Common myeloid progenitor, CD34-positive (primary cell): ENCODE measurements at regions not wholly inside any gene's neighbourhood (a gene's known extent, or its start where the extent isn't known, plus 50 kb on each side); places are given as distances from the start of the nearest gene placed in this dataset.

Source experiments
- CTCF ChIA-PET: fragments of 350-600 bp; sonication (Branson Sonifier 250); formaldehyde crosslinking; loops from one replicate; lab custom pipeline; 2021; ENCODE audit warnings: antibody characterized with exemption; lab: Charles Lee
- POLR2A ChIA-PET: fragments of 350-600 bp; sonication (Branson Sonifier 250); formaldehyde crosslinking; loops from one replicate; lab custom pipeline; 2021; ENCODE audit warnings: antibody characterized with exemption; lab: Charles Lee
- DNase-seq, 3 donors: peaks; one replicate each; pipeline versions ENCODE4 v3.0.0 to v3.0.0-alpha.2; 2013
- H3K27ac ChIP-seq, 2 experiments: 1 replicate in 1 of 2; 2 replicates in 1 of 2; pipeline ENCODE4 v1.7.0; 2013; ENCODE audit warnings: inconsistent platforms in 2 of 2, low read length in 2 of 2, mild to moderate bottlenecking in 2 of 2, low read depth in 1 of 2, moderate library complexity in 1 of 2; ENCODE audit not compliant: severe bottlenecking in 2 of 2, insufficient read depth in 1 of 2, poor library complexity in 1 of 2
- H3K27me3 ChIP-seq, 5 experiments: replicated peaks in 2 of 5; 1 replicate in 3 of 5; 2 replicates in 2 of 5; pipeline versions ENCODE4 v1.6.1 to v1.7.0; 2013; ENCODE audit warnings: low read length in 4 of 5, mild to moderate bottlenecking in 2 of 5, moderate library complexity in 2 of 5, inconsistent platforms in 1 of 5; ENCODE audit not compliant: insufficient read depth in 5 of 5, control insufficient read depth in 4 of 5
- H3K36me3 ChIP-seq, 4 experiments: 1 replicate in 2 of 4; 2 replicates in 2 of 4; pipeline versions ENCODE4 v1.6.1 to v1.7.0; 2013; ENCODE audit warnings: low read length in 3 of 4, control low read depth in 1 of 4, mild to moderate bottlenecking in 1 of 4; ENCODE audit not compliant: control insufficient read depth in 4 of 4, insufficient read depth in 4 of 4
- H3K4me1 ChIP-seq, 4 experiments: 1 replicate in 3 of 4; 2 replicates in 1 of 4; pipeline versions ENCODE4 v1.6.1 to v1.7.1; 2013; ENCODE audit warnings: low read length in 3 of 4, mild to moderate bottlenecking in 3 of 4, control low read depth in 1 of 4, inconsistent platforms in 1 of 4, moderate library complexity in 1 of 4; ENCODE audit not compliant: control insufficient read depth in 4 of 4, insufficient read depth in 4 of 4; ENCODE audit errors: control extremely low read depth in 1 of 4
- H3K4me3 ChIP-seq, 7 experiments: 1 replicate in 4 of 7; 2 replicates in 3 of 7; pipeline versions ENCODE4 v1.5.1 to v1.7.0; 2013; ENCODE audit warnings: mild to moderate bottlenecking in 7 of 7, low read length in 6 of 7, moderate library complexity in 6 of 7, inconsistent platforms in 2 of 7, low read depth in 2 of 7, control low read depth in 1 of 7; ENCODE audit not compliant: insufficient read depth in 4 of 7, control insufficient read depth in 1 of 7; ENCODE audit errors: extremely low read depth in 1 of 7
- H3K9me3 ChIP-seq, 5 experiments: 1 replicate in 4 of 5; 2 replicates in 1 of 5; pipeline versions ENCODE4 v1.6.1 to v1.7.1; 2013; ENCODE audit warnings: low read length in 4 of 5, mild to moderate bottlenecking in 2 of 5, inconsistent platforms in 1 of 5, low read depth in 1 of 5, moderate library complexity in 1 of 5; ENCODE audit not compliant: control insufficient read depth in 4 of 5, insufficient read depth in 2 of 5; ENCODE audit errors: control extremely low read depth in 1 of 5
- WGBS: methylation state at CpG from one replicate; pipeline ENCODE4 v1.1.5; 2013; ENCODE audit not compliant: insufficient coverage; 5-methylcytosine and 5-hydroxymethylcytosine counted together

DNA sequence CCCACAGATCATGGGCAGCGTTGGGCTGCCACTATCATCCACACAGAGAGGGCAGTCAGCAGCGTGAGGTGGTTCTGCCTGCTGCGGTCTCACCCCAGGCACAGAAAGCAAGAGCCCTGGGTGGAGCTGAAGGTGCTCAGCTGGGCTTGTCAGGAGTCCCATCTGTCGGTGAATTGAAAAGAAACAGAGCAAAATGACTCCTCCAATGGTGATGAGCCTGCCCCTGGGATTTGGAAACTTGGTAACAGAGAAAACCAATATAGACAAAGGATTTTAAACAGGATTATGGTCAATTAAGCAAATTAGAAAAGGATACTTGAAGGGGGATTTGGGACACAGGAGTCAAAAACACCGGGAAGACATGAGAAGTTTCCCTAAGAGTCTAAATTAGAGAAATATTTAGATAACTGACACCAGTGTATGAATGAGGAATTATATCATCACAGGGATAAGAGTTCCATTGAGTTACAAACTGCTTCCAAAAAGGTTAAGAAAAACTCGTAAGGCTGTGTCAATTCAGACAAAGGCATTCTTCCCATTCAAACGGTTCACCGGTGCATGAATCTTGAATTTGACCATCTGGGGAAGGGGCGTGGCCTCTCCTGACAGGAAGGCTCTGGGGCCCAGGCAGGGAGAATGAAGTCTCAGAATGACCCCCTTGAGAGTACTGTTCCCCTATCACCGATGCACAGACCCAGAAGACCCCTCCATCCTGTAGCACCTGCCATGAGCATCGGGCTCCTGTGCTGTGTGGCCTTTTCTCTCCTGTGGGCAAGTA lies 70.0 kb upstream of the PRSS58 start:
- WGBS, result 36% methylated on average over 9 of the region's 11 CpGs
- ChIA-PET CTCF (interaction anchor here (0.9 to 9.3 kb wide), 4 partner anchors 9 to 25 kb away, joined by 4 to 58 read pairs (median 50); no protein-coding TSS in a partner anchor), POLR2A (no interaction called here)
- Histone ChIP-seq H3K27ac (no peak overlapping the region), H3K4me1 (peaks cover 6 to 61% (median 42%) of the 10 kb centered on the region in 4 experiments), H3K9me3 (no peaks in the 10 kb centered on the region), H3K27me3 (no peaks in the 10 kb centered on the region), H3K4me3 (peak overlapping the region in 1 of 7 experiments; percentile 16), H3K36me3 (no peaks in the 10 kb centered on the region)
- no peak for DNase-seq

DNA sequence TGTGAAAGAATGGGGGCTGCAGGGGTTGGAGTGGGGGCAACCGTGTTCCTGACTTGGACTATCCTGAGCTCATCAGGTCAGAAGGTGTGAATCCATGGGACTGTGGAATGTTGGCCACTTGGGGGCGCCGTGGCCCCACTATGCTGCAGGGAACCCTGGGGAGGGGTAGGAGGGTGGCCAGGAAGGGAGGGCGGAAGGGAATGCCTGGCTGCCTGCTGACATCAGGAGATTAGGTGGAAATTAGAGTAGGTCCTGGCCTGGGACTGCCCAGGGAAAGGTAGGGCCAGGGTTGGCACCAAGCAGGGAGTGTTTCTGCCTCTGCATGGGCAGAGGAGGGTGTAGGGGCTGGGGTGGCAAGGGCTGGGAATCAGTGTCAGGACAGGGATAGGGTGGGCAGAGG lies 65.8 kb upstream of the PRSS58 start:
- no peak overlapping the region for H3K4me3 ChIP-seq
- H3K27ac ChIP-seq, result no peak overlapping the region
- no peaks in the 10 kb centered on the region for H3K27me3 ChIP-seq
- no peaks in the 10 kb centered on the region for H3K9me3 ChIP-seq
- peaks cover 8 to 77% (median 63%) of the 10 kb centered on the region in 4 experiments for H3K4me1 ChIP-seq
- ChIA-PET POLR2A (interaction anchor here (0.6 to 0.9 kb wide), 3 partner anchors 20 to 1139 kb away, joined by 3 to 5 read pairs (median 4); no protein-coding TSS in a partner anchor), CTCF (interaction anchor here (0.9 to 5.4 kb wide), 18 partner anchors 9 to 261 kb away, joined by 3 to 58 read pairs (median 5); no protein-coding TSS in a partner anchor)
- DNase-seq, result peak; percentile 46 to 56 (median 55)
- WGBS, result 0% methylated on average over 3 of the region's 4 CpGs
- no peaks in the 10 kb centered on the region for H3K36me3 ChIP-seq

DNA sequence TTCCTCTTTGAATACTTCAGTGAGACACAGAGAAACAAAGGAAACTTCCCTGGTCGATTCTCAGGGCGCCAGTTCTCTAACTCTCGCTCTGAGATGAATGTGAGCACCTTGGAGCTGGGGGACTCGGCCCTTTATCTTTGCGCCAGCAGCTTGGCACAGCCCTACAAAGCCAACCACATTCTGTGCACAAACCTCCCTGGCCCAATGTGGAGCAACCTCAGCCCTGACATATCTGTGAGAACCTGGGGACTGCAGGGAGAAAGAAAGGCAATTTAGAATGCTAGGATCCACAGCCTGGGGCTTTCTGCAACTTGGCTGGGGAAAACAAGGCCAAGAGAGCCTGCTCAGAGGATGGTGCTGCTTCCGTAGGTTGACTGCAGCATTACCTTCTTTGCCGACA lies 63.5 kb upstream of the PRSS58 start:
- no peaks in the 10 kb centered on the region for H3K9me3 ChIP-seq
- no peak overlapping the region for H3K27ac ChIP-seq
- no peak overlapping the region for H3K4me3 ChIP-seq
- 52% methylated on average over 5 of the region's 7 CpGs for WGBS
- POLR2A ChIA-PET, result no interaction called here
- H3K27me3 ChIP-seq, result no peaks in the 10 kb centered on the region
- H3K36me3 ChIP-seq, result no peaks in the 10 kb centered on the region
- peak in 2 of 3 donors; percentile 79 to 86 for DNase-seq
- CTCF ChIA-PET, result interaction anchor here (1.2 to 12.1 kb wide), 9 partner anchors 10 to 161 kb away, joined by 3 to 231 read pairs (median 4); no protein-coding TSS in a partner anchor
- peaks cover 2 to 58% (median 46%) of the 10 kb centered on the region in 4 experiments for H3K4me1 ChIP-seq

DNA sequence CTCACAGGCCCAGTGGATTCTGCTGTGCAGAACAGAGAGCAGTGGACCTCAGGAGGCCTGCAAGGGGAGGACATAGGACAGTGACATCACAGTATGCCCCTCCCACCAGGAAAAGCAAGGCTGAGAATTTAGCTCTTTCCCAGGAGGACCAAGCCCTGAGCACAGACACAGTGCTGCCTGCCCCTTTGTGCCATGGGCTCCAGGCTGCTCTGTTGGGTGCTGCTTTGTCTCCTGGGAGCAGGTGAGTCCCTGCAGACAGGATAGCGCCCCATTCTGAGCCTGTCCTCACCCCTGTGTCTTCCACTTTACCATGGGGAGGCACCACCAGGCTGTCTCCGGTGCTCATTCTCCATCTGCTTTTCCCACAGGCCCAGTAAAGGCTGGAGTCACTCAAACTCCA lies 63.0 kb upstream of the PRSS58 start:
- no peaks in the 10 kb centered on the region for H3K9me3 ChIP-seq
- ChIA-PET CTCF (interaction anchor here (1.2 to 12.1 kb wide), 10 partner anchors 9 to 162 kb away, joined by 3 to 231 read pairs (median 6); no protein-coding TSS in a partner anchor), POLR2A (interaction anchor here (0.6 kb wide), 1 partner anchor 26 kb away, joined by 3 read pairs; no protein-coding TSS in a partner anchor)
- H3K4me3 ChIP-seq, result no peak overlapping the region
- H3K27ac ChIP-seq, result no peak overlapping the region
- H3K4me1 ChIP-seq, result peaks cover 2 to 56% (median 47%) of the 10 kb centered on the region in 4 experiments
- 94% methylated on average over 2 of the region's 2 CpGs for whole genome bisulfite sequencing
- no peaks in the 10 kb centered on the region for H3K27me3 ChIP-seq
- H3K36me3 ChIP-seq, result no peaks in the 10 kb centered on the region
- no peak for DNase-seq

DNA sequence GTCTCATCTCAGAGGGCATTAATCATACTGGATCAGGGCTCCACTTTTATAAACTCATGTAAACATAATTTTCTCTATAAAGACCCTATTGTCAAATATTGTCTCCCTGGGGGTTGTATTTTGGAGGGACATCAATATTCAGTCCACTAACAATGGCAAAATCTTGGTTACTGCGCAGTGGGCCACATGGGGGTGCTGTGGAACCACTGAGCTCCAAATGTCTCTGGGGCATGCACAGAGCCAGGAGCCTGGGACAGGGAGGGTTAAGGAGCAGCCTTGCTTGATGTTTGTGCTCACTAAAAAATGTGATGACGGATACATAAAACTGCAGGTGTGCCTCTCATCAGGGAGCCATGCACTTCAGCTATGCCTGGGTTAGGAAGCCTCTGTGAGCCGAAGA lies 62.1 kb upstream of the PRSS58 start:
- no peaks in the 10 kb centered on the region for H3K36me3 ChIP-seq
- no peak overlapping the region for H3K27ac ChIP-seq
- no peaks in the 10 kb centered on the region for H3K27me3 ChIP-seq
- H3K9me3 ChIP-seq, result no peaks in the 10 kb centered on the region
- CTCF ChIA-PET, result interaction anchor here (0.8 to 12.1 kb wide), 14 partner anchors 9 to 204 kb away, joined by 3 to 231 read pairs (median 4); no protein-coding TSS in a partner anchor
- DNase-seq, result peak in 2 of 3 donors; percentile 55 to 62
- 36% methylated on average over 3 of the region's 3 CpGs for WGBS
- no peak overlapping the region for H3K4me3 ChIP-seq
- H3K4me1 ChIP-seq, result peaks cover 2 to 54% (median 46%) of the 10 kb centered on the region in 4 experiments
- POLR2A ChIA-PET, result no interaction called here

DNA sequence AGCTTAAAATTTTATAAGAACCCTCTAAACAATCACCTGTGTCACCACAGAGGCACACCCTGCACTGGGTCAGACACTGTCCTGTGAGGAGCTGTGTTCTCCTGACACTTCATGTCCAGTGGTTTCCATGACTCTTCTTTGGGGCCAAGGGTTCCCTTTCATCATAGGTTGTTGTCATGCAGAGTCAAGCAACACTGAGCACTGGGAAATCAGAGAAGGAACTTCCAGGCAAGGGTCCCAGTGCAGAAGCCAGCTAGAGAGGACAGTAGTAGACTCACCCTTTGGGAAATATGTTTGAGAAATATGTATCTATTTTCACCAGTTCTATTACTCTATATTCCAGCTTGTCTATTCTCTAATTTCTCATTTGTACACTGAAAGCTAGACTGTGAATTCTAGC lies 56.4 kb upstream of the PRSS58 start:
- H3K9me3 ChIP-seq, result no peaks in the 10 kb centered on the region
- DNase-seq, result no peak
- H3K4me3 ChIP-seq, result no peak overlapping the region
- H3K27me3 ChIP-seq, result no peaks in the 10 kb centered on the region
- CTCF ChIA-PET, result interaction anchor here (1.0 to 12.1 kb wide), 10 partner anchors 10 to 202 kb away, joined by 3 to 231 read pairs (median 4); no protein-coding TSS in a partner anchor
- H3K27ac ChIP-seq, result peak overlapping the region; percentile 8 to 59
- POLR2A ChIA-PET, result interaction anchor here (0.7 to 1.9 kb wide), 2 partner anchors 10 to 11 kb away, joined by 5 to 12 read pairs; no protein-coding TSS in a partner anchor
- H3K4me1 ChIP-seq, result peaks cover 12 to 42% (median 37%) of the 10 kb centered on the region in 4 experiments
- no peaks in the 10 kb centered on the region for H3K36me3 ChIP-seq
